NCI-H524 treated with DMSO at 0.1 percent for 48 hours (cell line): ENCODE measurements at regions not wholly inside any gene's neighbourhood (a gene's known extent, or its start where the extent isn't known, plus 50 kb on each side); places are given as distances from the start of the nearest gene placed in this dataset.

Experiments
- DNase-seq: peaks from one replicate; lab custom pipeline; 2025; lab: John Stamatoyannopoulos, UW

GRCh38 chr20:11130554-11131166 is 456.9 kb upstream of the JAG1 start:
- DNase-seq = no peak

GRCh38 chr20:11132819-11133415 is 459.1 kb upstream of the JAG1 start:
- no peak for DNase-seq

GRCh38 chr20:11136691-11137090 is 462.9 kb upstream of the JAG1 start:
- no peak for DNase-seq

- DNase-seq = no peak
Observed at GRCh38 chr20:11137688-11138087, 463.9 kb upstream of the JAG1 start.

GRCh38 chr20:11140359-11140758 is 466.6 kb upstream of the JAG1 start:
- DNase-seq = no peak

- no peak for DNase-seq
Observed at GRCh38 chr20:11143481-11143880, 469.7 kb upstream of the JAG1 start.

- no peak for DNase-seq
Observed at GRCh38 chr20:11144114-11144950, 470.5 kb upstream of the JAG1 start.

GRCh38 chr20:11145616-11146015 is 471.8 kb upstream of the JAG1 start:
- DNase-seq = no peak

- no peak for DNase-seq
Observed at GRCh38 chr20:11153819-11154218, 480.0 kb upstream of the JAG1 start.

- DNase-seq = no peak
Observed at GRCh38 chr20:11155156-11155756, 481.5 kb upstream of the JAG1 start.

- DNase-seq = no peak
Observed at GRCh38 chr20:11156922-11157321, 483.1 kb upstream of the JAG1 start.

GRCh38 chr20:11158146-11158545 is 484.3 kb upstream of the JAG1 start:
- DNase-seq = no peak

- no peak for DNase-seq
Observed at GRCh38 chr20:11158589-11158988, 484.8 kb upstream of the JAG1 start.

GRCh38 chr20:11159728-11160127 is 485.9 kb upstream of the JAG1 start:
- DNase-seq = no peak

- no peak for DNase-seq
Observed at GRCh38 chr20:11162026-11162775, 488.4 kb upstream of the JAG1 start.

- DNase-seq = no peak
Observed at GRCh38 chr20:11165789-11166188, 492.0 kb upstream of the JAG1 start.

GRCh38 chr20:11166712-11167111 is 492.9 kb upstream of the JAG1 start:
- no peak for DNase-seq

- no peak for DNase-seq
Observed at GRCh38 chr20:11168026-11168425, 494.2 kb upstream of the JAG1 start.

- no peak for DNase-seq
Observed at GRCh38 chr20:11170025-11170424, 496.2 kb upstream of the JAG1 start.

- no peak for DNase-seq
Observed at GRCh38 chr20:11170565-11170964, 496.8 kb upstream of the JAG1 start.

GRCh38 chr20:11172881-11173280 is 499.1 kb upstream of the JAG1 start:
- no peak for DNase-seq

- DNase-seq = no peak
Observed at GRCh38 chr20:11173916-11174315, 500.1 kb upstream of the JAG1 start.
